ENCODE measurements at regions not wholly inside any gene's neighbourhood (a gene's known extent, or its start where the extent isn't known, plus 50 kb on each side); places are given as distances from the start of the nearest gene placed in this dataset.
A peak's percentile ranks its signal among the peaks of the same experiment; 100 is the strongest.

DNA sequence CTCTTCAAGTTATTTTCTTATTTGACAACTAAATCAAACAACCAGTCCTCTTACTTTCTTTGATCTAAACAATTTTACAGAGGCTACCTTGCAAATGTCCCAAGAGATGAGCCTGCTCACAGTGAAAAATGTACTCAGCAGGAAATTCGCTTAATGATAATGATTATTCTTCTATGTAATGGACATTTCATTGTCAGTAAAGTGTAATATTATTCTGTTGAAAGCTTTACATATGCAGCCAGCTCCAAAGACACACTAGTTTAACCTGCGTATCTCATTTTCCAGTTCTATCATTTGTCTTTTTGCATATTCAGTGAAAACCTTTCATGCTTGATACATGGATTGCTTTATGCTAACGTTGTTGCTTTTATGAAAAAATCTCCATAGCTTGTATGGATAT, 758.7 kb upstream of the ZNF608 start:
- DNase-seq (ENCODE audit: low read depth) = no peak

GRCh38 chr5:125506124-125506523, 759.7 kb upstream of the ZNF608 start:
- no peak for DNase-seq (ENCODE audit: low read depth)

GRCh38 chr5:125508225-125508624, 761.8 kb upstream of the ZNF608 start:
- DNase-seq (ENCODE audit: low read depth) = no peak

DNA sequence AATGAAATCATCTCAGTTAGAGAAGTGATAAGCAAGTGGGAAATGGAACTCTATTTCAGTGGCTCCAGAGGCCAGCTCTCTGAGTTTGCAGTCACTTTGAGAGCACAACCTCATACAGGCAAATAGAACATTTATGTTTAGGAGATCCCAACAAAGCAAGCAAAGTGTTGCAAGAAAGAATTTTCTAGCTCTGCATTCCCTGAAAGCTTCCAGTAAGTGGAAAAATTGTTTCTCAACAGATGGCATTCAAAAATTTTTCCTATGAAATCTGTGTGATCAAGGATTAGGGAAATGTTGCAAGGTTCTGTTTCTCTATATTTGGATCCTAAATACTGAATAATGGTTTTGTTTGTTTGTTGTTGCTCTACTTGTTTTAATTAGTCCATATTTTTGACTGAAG, 764.2 kb upstream of the ZNF608 start:
- no peak for DNase-seq (ENCODE audit: low read depth)

GRCh38 chr5:125517973-125518550, 771.6 kb upstream of the ZNF608 start:
- DNase-seq (ENCODE audit: low read depth) = no peak

DNA sequence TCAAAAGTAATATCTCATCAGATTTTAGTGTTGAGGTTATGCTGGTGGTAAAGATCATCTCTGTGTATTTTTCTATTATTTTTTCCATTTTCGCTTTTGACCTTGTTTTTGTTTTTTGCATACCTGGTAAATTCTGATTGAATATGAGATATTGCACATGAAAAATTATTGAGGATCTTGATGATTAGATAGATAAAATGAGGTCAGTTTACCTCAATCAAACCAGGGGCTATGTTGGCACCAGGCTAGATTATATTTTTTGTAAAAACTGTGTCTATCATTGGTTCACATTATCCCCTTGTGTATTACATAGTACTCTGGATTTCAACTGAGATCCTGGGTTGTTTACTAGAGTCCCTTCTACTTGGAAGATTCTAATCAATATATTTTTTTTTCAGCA, 774.9 kb upstream of the ZNF608 start:
- no peak for DNase-seq (ENCODE audit: low read depth)

- DNase-seq (ENCODE audit: low read depth) = no peak
Measured at GRCh38 chr5:125525356-125525755, 778.9 kb upstream of the ZNF608 start.

DNA sequence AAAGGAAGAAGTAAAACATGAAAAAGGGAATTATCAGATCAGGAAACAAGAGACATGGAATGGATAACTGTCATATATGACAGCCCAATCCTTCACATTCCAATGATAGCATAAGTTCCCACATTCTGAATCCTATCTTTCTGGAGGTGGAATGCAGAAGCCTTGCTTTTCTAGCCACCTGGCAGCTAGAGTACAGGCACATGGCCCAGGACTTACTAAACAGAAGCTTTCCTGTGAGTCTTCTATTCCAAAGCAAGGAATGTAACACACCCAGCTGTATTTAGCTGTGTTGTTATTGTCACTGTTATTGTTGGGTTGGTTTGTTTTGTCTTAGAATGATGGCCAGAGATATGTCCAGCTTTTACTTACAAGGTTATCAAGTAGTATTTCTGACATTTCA, 780.5 kb upstream of the ZNF608 start:
- no peak for DNase-seq (ENCODE audit: low read depth)

DNA sequence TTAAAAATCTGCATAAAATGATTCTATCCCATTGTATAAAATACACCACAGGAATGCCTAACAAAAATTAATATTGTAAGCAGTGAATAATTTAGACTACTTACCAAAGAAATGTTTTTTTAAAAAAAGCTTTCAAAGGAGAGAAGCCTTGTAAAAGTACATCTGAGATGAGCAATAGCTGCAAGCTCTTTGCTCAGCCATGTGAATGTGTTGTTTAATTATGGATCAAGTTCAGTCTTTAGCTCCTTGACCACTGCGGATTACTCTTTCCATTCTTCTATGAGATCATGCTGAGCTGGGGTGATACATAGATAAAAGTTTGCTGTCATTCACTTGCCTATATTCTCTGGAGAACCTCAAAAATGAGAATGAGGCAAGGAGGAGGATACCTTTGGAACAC, 782.4 kb upstream of the ZNF608 start:
- DNase-seq (ENCODE audit: low read depth) = no peak

DNA sequence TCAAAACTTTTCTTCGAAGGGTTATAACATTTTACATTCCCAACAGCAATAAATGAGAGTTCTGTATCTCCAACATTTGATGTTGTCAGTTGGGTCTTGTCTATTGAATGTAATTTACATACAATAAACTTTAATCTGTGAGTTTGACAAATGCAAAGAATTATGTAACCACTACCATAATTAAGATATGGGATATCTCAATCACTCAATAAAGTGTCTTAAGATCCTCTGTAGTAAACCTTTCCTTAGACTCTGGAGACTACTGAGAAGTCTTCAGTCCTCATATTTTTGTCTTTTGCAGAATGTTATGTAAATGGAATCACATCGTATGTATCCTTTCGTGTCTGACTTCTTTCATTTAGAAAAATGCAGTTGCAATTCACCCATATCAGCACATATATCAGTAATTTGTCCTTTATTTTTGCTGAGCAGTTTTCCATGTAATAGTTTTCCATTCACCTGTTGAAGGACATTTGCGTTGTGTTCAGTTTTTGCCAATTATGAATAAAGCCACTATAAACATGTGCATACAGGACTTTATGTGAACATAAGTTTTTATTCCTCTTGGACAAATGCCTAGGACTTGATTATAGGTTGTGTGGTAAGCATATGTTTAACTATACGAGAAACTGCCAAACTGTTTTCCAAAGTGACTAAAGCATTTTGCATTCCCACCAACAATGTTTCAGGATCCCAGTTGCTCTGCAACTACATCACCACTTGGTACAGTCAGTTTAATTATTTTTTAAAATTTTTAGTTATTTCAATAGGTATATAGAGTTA, 784.6 kb upstream of the ZNF608 start:
- DNase-seq (ENCODE audit: low read depth) = no peak

DNA sequence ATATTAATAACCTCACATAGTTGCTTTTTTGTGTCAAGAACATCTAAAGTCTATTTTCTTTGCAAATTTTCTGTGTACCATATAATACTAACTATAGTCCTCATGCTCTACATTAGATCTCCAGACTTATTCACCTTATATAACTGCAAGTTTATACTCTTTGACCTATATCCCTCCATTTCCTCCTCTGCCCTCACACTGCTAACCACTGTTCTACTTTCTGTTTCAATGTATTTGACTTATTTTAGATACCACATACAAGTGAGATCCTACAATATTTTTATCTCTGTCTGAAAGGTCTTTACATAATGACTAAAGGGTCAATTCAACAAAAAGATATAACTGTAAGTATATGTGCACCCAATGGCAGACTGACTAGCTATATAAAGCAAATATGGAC, 789.7 kb upstream of the ZNF608 start:
- DNase-seq (ENCODE audit: low read depth) = no peak

- DNase-seq (ENCODE audit: low read depth) = no peak
Measured at GRCh38 chr5:125536582-125536981, 790.1 kb upstream of the ZNF608 start.

- DNase-seq (ENCODE audit: low read depth) = no peak
Measured at GRCh38 chr5:125537661-125538060, 791.2 kb upstream of the ZNF608 start.

DNA sequence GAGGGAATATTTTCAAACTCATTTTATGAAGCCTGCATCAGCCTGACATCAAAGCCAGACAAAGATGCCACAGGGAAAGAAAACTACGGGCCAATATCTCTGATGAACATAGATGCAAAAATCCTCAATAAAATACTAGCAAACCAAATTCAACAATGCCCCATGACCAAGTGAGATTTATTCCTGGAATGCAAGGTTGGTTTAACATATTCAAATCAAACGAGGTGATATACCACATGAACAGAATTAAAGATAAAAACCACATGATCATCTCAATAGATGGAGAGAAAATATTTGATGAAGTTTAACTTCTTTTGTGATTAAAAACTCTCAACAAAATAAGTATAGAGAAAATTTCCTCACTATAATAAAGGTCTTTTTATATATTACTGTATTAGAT, 792.0 kb upstream of the ZNF608 start:
- DNase-seq (ENCODE audit: low read depth) = no peak

DNA sequence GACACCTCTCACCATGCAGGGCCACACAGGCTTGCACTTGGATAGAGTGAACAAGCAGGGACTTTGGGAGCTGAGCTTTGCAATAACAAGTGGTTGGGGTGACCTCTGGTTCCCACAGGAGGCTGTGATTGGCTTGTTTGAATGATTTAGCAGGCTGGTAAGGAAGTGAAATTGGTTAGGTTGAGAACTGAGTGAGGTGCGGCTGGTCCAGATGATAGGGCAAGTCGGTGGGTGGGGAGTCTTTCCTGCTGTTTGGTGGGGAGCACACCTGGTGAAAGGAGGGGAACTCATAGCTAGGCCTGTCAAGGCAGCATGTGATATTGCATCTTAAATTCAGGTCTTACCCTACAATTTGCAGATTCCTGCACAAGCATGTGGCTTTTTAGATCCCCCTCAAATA, 794.6 kb upstream of the ZNF608 start:
- DNase-seq (ENCODE audit: low read depth) = no peak

GRCh38 chr5:125549322-125549911, 803.0 kb upstream of the ZNF608 start:
- DNase-seq (ENCODE audit: low read depth) = peak; percentile 20

- peak; percentile 43 for DNase-seq (ENCODE audit: low read depth)
Measured at GRCh38 chr5:125550274-125550673, 803.8 kb upstream of the ZNF608 start.

- no peak for DNase-seq (ENCODE audit: low read depth)
Measured at GRCh38 chr5:125551246-125551645, 804.8 kb upstream of the ZNF608 start.

DNA sequence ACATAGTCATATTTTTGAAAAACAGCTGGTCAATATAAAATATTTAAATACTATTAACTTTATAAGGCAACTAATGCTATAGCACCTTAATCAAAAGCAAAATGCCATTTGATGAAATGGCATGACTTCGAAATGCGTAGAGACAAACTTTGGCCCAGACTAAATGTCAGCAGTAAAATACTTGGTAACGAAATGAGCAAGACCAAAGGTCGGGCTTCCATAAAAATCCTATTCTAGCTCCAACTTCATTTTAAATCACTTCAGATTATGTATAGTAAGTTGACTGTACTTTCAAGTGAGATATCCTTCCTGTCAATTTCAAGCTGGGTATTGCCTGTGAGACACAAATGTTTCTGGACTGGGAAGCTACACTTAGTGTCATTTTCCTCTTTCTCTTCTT, 805.4 kb upstream of the ZNF608 start:
- DNase-seq (ENCODE audit: low read depth) = no peak

- no peak for DNase-seq (ENCODE audit: low read depth)
Measured at GRCh38 chr5:125552486-125552885, 806.0 kb upstream of the ZNF608 start.

- no peak for DNase-seq (ENCODE audit: low read depth)
Measured at GRCh38 chr5:125554355-125554754, 807.9 kb upstream of the ZNF608 start.

DNA sequence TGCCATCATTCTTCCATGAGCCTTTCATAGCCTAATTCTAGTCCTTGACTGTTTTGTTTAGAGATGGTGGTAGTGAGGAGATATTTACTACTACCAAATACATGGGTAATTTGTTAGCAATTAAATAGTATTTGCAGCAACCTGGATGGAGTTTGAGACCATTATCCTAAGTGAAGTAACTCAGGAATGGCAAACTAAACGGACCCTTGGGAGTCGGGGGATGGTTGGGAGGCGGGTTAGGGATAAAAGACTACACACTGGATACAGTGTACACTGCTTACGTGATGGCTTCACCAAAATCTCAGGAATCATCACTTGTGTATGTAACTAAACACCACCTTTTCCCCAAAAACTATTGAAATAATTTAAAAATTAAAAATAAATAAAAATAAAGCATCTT, 809.2 kb upstream of the ZNF608 start:
- no peak for DNase-seq (ENCODE audit: low read depth)

DNA sequence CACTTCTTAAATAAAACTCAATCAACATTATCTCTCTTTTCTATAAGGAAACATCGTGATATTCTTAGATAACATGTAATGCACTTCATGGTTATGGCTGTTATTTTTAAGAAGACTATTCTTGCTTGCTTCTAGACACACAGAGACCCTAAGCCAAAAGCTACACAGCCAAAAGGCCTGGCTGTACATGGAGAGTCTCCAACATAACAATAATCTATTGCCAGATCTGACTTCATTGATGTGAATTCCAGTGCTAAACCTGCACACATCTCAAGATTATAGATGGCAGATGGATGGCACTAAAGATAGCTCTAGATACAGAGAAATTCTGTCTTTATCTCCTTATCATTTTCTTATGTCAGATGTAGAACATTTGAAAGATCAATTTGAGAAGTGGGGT, 811.6 kb upstream of the ZNF608 start:
- no peak for DNase-seq (ENCODE audit: low read depth)

- DNase-seq (ENCODE audit: low read depth) = no peak
Measured at GRCh38 chr5:125558466-125558865, 812.0 kb upstream of the ZNF608 start.

Data from fibroblast of the conjunctiva (primary cell).